GM18507 (cell line): ENCODE measurements at regions not wholly inside any gene's neighbourhood (a gene's known extent, or its start where the extent isn't known, plus 50 kb on each side); places are given as distances from the start of the nearest gene placed in this dataset.

Experiments
- DNase-seq: peaks from one replicate; pipeline ENCODE4 v3.0.0; 2011; ENCODE audit warnings: low read depth; ENCODE audit not compliant: insufficient read length; ENCODE audit errors: extremely low spot score
- FAIRE-seq: peaks from 2 replicates; lab custom pipeline; 2011; peaks lifted over from hg19 to GRCh38; lab: Jason Lieb, UNC

- FAIRE-seq (no peak), DNase-seq (no peak)
These were observed 428.5 kb downstream of the IRS2 start for GRCh38 chr13:109357751-109358471.

- no peak for FAIRE-seq
- no peak for DNase-seq
These were observed 430.4 kb downstream of the IRS2 start for GRCh38 chr13:109355875-109356434.

GRCh38 chr13:109355166-109355565 lies 431.2 kb downstream of the IRS2 start:
- FAIRE-seq (no peak), DNase-seq (no peak)

GRCh38 chr13:109351236-109351635 lies 435.1 kb downstream of the IRS2 start:
- FAIRE-seq, result no peak
- no peak for DNase-seq

- DNase-seq (no peak), FAIRE-seq (no peak)
These were observed 437.7 kb downstream of the IRS2 start for GRCh38 chr13:109348519-109349258.

- DNase-seq, result no peak
- FAIRE-seq, result no peak
These were observed 440.3 kb downstream of the IRS2 start for GRCh38 chr13:109346060-109346459.

- FAIRE-seq, result no peak
- no peak for DNase-seq
These were observed 440.9 kb downstream of the IRS2 start for GRCh38 chr13:109345433-109345941.

GRCh38 chr13:109344552-109345157 lies 441.7 kb downstream of the IRS2 start:
- FAIRE-seq (no peak), DNase-seq (no peak)

GRCh38 chr13:109336730-109337129 lies 449.7 kb downstream of the IRS2 start:
- DNase-seq (no peak), FAIRE-seq (no peak)

GRCh38 chr13:109333893-109334651 lies 452.3 kb downstream of the IRS2 start:
- no peak for DNase-seq
- FAIRE-seq, result no peak

GRCh38 chr13:109332506-109333499 lies 453.6 kb downstream of the IRS2 start:
- FAIRE-seq (no peak), DNase-seq (no peak)

- no peak for DNase-seq
- no peak for FAIRE-seq
These were observed 454.5 kb downstream of the IRS2 start for GRCh38 chr13:109331898-109332297.

- DNase-seq, result no peak
- FAIRE-seq, result no peak
These were observed 455.4 kb downstream of the IRS2 start for GRCh38 chr13:109331011-109331433.

GRCh38 chr13:109330123-109330522 lies 456.3 kb downstream of the IRS2 start:
- DNase-seq (no peak), FAIRE-seq (no peak)

GRCh38 chr13:109329175-109329574 lies 457.2 kb downstream of the IRS2 start:
- no peak for DNase-seq
- no peak for FAIRE-seq

GRCh38 chr13:109326601-109327000 lies 459.8 kb downstream of the IRS2 start:
- FAIRE-seq (no peak), DNase-seq (no peak)

GRCh38 chr13:109323338-109323737 lies 463.0 kb downstream of the IRS2 start:
- DNase-seq (no peak), FAIRE-seq (no peak)

GRCh38 chr13:109318945-109319590 lies 467.3 kb downstream of the IRS2 start:
- no peak for FAIRE-seq

More at GRCh38 chr13:109318945-109319590, 467.3 kb downstream of the IRS2 start:
- no peak for DNase-seq
